ENCODE measurements at regions not wholly inside any gene's neighbourhood (a gene's known extent, or its start where the extent isn't known, plus 50 kb on each side); places are given as distances from the start of the nearest gene placed in this dataset.

DNA sequence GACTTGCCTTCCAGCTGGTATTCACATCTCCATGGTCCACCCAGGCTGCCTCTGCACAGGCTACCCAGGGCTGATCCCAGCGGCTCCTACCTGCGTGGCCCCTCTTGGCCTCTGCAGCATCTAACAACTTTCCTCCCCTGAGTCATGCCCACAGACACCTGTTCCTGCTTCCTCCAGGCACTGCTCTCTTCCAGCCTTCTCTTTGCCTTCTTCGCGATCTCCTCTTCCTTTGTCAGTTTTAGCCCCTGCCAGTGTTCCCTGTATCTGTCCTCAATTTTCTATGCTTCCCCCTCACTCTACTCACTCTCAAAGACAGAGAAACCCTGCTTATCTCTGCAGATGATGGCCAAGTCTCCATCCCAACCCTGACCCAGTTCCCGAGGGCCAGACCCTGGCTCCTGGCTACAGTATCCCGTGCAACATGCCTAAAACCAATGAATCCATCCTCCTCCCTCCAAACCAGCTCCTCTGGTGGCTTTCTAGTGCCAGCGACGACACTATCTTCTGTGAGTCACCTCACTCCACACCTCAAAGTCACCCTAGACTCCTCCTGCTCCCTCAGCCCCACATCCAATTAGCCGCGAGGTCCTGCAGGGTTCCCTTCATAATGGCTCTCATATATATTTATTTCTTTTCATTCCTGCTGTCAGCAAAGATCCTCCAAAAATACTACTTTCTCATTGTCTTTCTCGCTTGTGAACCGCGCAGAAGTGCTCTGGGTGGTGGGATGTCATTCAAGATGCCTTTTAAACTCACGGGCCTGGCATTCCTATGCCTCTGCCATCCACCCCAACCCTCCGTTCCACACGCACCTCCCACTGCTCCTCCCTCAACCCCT lies 259.2 kb downstream of the TOMM20 start:
- no peak overlapping the region for H3K4me3 ChIP-seq (ENCODE audit: low read depth, poor library complexity, severe bottlenecking)
- DNase-seq (ENCODE audit: low spot score in 2 of 2) = peak in 1 of 2 donors; percentile 79
- TF ChIP-seq, protein P1, sequence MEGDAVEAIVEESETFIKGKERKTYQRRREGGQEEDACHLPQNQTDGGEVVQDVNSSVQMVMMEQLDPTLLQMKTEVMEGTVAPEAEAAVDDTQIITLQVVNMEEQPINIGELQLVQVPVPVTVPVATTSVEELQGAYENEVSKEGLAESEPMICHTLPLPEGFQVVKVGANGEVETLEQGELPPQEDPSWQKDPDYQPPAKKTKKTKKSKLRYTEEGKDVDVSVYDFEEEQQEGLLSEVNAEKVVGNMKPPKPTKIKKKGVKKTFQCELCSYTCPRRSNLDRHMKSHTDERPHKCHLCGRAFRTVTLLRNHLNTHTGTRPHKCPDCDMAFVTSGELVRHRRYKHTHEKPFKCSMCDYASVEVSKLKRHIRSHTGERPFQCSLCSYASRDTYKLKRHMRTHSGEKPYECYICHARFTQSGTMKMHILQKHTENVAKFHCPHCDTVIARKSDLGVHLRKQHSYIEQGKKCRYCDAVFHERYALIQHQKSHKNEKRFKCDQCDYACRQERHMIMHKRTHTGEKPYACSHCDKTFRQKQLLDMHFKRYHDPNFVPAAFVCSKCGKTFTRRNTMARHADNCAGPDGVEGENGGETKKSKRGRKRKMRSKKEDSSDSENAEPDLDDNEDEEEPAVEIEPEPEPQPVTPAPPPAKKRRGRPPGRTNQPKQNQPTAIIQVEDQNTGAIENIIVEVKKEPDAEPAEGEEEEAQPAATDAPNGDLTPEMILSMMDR (IDR thresholded peaks at IDR 0.05) = no peak
- no peak for TF ChIP-seq POLR2A (IDR thresholded peaks at IDR 0.05)
- intact Hi-C loops (cut with DNase I; ENCODE audit: low total_unique reads) = no loop called here
- WGBS, 2 donors = 76 to 86% methylated on average over 16 of the region's 16 CpGs

DNA sequence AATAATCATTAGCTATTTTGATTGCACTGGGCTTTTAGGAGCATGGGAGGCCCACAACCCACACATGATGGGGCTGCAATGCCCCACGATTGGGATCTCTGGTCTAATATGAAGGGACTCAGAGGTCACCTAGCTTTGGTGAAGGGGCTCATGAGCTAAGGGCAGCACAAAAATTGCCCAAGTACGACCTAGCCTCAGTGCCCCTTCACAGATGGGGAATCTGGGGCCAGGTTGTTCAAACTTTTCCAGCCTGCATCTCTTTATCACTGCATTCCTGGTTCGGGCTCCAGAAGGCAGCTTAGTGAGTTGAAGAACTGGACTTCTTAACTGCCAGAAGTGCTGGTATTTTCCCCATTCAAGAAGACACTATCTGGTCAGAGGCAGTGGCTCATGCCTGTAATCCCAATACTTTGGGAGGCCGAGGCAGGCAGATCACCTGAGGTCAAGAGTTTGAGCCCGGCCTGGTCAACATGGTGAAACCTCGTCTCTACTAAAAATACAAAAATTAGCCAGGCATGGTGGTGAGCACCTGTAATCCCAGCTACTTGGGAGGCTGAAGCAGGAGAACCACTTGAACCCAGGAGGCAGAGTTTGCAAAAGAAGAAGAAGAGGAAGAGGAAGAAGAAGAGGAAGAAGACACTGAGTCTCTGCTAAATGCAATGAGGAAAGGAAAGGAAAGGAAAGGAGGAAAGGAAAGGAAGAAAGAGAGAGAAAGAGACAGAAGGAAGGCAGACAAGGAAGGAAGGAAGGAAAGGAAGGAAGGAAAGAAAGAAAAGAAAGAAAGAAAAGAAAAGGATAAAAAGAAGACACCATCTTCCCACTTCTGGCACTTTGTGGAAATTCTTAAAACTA lies 258.5 kb upstream of the IRF2BP2 start:
- TF ChIP-seq, protein P1 (IDR thresholded peaks at IDR 0.05) = no peak
- TF ChIP-seq POLR2A (IDR thresholded peaks at IDR 0.05) = no peak
- H3K4me3 ChIP-seq (ENCODE audit: low read depth, poor library complexity, severe bottlenecking) = no peak overlapping the region
- intact Hi-C loops (cut with DNase I; ENCODE audit: low total_unique reads) = no loop called here
- WGBS, 2 donors = 97 to 98% methylated on average over 6 of the region's 6 CpGs
- DNase-seq (ENCODE audit: low spot score in 2 of 2) = peak in 1 of 2 donors; percentile 53

DNA sequence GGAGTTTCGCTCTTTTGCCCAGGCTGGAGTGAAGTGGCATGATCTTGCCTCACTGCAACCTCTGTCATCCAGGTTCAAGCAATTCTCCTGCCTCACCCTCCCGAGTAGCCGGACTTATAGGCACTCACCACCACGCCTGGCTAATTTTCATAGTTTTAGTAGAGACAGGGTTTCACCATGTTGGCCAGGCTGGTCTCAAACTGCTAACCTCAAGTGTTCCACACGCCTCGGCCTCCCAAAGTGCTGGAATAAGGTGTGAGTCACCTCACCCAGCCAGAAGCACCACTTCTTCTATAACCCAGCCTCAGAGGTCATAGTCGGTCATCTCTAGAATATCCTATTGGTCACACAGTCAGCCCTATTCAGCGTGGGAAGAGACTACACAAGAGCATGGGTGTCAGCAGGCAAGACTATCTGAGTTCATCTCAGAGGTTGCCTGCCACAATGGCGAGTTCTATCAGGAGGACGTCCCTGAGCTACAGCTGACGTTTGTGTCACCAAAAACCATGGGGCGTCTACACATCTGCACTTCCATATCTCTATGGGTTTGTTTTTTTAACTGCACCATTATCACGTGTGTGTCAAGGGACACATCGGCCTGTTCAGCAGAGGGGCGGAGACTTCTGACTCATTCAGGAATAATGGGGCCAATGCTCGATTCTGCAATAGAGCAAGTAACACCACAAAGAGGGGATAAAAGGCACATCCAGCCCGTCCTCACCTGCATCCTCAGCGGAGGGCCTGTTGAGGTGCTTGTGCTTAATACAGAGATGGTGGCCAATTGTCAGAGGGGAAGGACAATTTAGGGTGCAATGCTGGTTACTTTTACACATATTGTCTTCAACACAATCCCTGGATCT lies 256.3 kb upstream of the IRF2BP2 start:
- intact Hi-C loops (cut with DNase I; ENCODE audit: low total_unique reads) = no loop called here
- TF ChIP-seq, protein P1 (IDR thresholded peaks at IDR 0.05) = no peak
- TF ChIP-seq POLR2A (IDR thresholded peaks at IDR 0.05) = no peak
- H3K4me3 ChIP-seq (ENCODE audit: low read depth, poor library complexity, severe bottlenecking) = no peak overlapping the region
- DNase-seq (ENCODE audit: low spot score in 2 of 2) = peak; percentile 86 to 90
- WGBS, 2 donors = 61% methylated on average over 18 of the region's 18 CpGs

DNA sequence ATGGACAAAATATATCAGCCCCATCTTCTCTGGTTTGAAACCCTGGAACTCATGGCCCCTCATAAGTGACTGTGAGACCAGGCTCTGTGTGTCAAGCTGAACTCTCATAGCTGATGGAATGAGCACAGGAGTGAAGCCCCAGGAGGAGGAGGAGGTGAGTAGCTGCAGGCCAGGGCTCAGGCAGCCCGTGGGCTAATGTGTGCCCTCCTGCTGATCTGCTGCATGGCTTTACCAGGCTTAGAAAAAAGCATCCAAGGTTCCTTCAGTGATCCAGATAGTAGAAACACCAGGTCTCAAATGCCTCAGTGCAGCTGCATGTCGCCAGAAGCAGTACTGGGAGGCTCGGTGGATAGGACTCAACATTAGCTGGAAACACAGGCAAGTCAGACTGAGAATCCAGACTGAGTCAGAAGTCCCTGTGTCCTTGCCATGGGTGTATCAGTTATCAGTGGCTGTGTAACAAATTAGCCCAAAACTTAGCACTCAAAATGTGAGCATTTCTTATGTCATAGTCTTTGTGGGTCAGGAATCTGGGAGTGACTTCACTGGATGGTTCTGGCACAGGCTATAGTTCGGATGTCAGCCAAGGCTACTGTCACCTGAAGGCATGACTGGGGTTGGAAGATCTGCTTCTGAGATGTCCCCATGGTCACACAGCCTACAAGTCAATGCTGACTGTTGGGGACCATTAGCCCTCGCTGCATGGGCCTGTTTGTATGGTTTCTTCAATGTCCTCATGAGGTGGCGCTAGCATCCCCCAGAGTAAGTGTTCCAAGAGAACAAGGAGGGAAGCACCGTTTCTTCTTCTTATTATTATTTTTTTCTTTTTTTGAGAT lies 255.4 kb upstream of the IRF2BP2 start:
- no peak overlapping the region for H3K4me3 ChIP-seq (ENCODE audit: low read depth, poor library complexity, severe bottlenecking)
- TF ChIP-seq, protein P1 (IDR thresholded peaks at IDR 0.05) = no peak
- no peak for TF ChIP-seq POLR2A (IDR thresholded peaks at IDR 0.05)
- intact Hi-C loops (cut with DNase I; ENCODE audit: low total_unique reads) = no loop called here
- WGBS, 2 donors = 94 to 97% methylated on average over 7 of the region's 7 CpGs
- peak in 1 of 2 donors; percentile 53 for DNase-seq (ENCODE audit: low spot score in 2 of 2)

DNA sequence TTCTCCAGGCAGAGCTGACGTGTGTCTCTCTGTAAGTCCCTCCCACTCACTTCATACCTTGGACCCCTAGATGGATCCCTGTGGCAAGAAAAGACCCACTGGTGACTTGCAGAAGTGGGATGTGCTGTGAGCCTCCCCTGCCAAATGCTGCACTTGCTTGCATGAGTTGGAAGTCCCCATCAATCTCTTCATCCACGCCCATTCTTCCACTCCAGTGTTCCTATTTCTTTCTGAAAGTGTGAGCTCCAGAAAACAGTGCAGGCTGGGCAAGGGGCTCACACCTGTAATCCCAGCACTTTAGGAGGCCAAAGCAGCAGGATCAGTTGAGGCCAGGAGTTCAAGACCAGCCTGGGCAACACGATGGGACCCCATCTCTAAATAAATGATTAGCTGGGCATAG lies 254.1 kb upstream of the IRF2BP2 start:
- peak in 1 of 2 donors; percentile 60 for DNase-seq (ENCODE audit: low spot score in 2 of 2)
- intact Hi-C loops (cut with DNase I; ENCODE audit: low total_unique reads) = no loop called here
- WGBS, 2 donors = 74 to 75% methylated on average over 3 of the region's 3 CpGs
- no peak overlapping the region for H3K4me3 ChIP-seq (ENCODE audit: low read depth, poor library complexity, severe bottlenecking)
- TF ChIP-seq, protein P1 (IDR thresholded peaks at IDR 0.05) = no peak
- no peak for TF ChIP-seq POLR2A (IDR thresholded peaks at IDR 0.05)
